ENCODE measurements at regions not wholly inside any gene's neighbourhood (a gene's known extent, or its start where the extent isn't known, plus 50 kb on each side); places are given as distances from the start of the nearest gene placed in this dataset.

- Histone ChIP-seq H3K4me3 (ENCODE audit: low read length) (no peak overlapping the region), H3K9me3 (ENCODE audit: control insufficient read depth, insufficient read depth, low read length) (no peaks in the 10 kb centered on the region), H3K27me3 (ENCODE audit: control insufficient read depth, insufficient read depth, low read length) (no peaks in the 10 kb centered on the region), H3K4me1 (ENCODE audit: control insufficient read depth, insufficient read depth, low read length) (no peaks in the 10 kb centered on the region), H3K36me3 (ENCODE audit: control insufficient read depth, insufficient read depth, low read length) (no peaks in the 10 kb centered on the region), H3K27ac (ENCODE audit: low read length) (no peak overlapping the region)
- Mint-ChIP-seq H3K4me3 (no peak overlapping the region), H3K4me1 (no peaks in the 10 kb centered on the region), H3K36me3 (no peaks in the 10 kb centered on the region), H3K9me3 (peaks cover 0 to 2% of the 10 kb centered on the region in 2 donors), H3K27me3 (ENCODE audit: low read depth in 2 of 2) (peaks cover 0 to 5% of the 10 kb centered on the region in 2 donors), H3K27ac (no peak overlapping the region)
- TF ChIP-seq CTCF (IDR thresholded peaks at IDR 0.05): no peak
- ATAC-seq (no peak), DNase-seq (no peak)
- intact Hi-C loops (cut with micrococcal nuclease): no loop called here
- WGBS (ENCODE audit: insufficient coverage): 77% methylated on average over 2 of the region's 3 CpGs
These were observed 112.1 kb upstream of the POU3F3 start for GRCh38 chr2:104741860-104742259.

GRCh38 chr2:104744537-104744936, 109.4 kb upstream of the POU3F3 start:
- Mint-ChIP-seq H3K4me1 (no peaks in the 10 kb centered on the region), H3K36me3 (no peaks in the 10 kb centered on the region), H3K4me3 (no peak overlapping the region), H3K27ac (no peak overlapping the region), H3K9me3 (no peaks in the 10 kb centered on the region), H3K27me3 (ENCODE audit: low read depth in 2 of 2) (peaks cover 0 to 5% of the 10 kb centered on the region in 2 donors)
- DNase-seq: no peak
- H3K27me3 ChIP-seq (ENCODE audit: control insufficient read depth, insufficient read depth, low read length): no peaks in the 10 kb centered on the region
- 95% methylated on average over 6 of the region's 6 CpGs for WGBS (ENCODE audit: insufficient coverage)
- intact Hi-C loops (cut with micrococcal nuclease): no loop called here
- no peaks in the 10 kb centered on the region for H3K4me1 ChIP-seq (ENCODE audit: control insufficient read depth, insufficient read depth, low read length)
- no peak overlapping the region for H3K27ac ChIP-seq (ENCODE audit: low read length)
- no peaks in the 10 kb centered on the region for H3K36me3 ChIP-seq (ENCODE audit: control insufficient read depth, insufficient read depth, low read length)
- H3K9me3 ChIP-seq (ENCODE audit: control insufficient read depth, insufficient read depth, low read length): no peaks in the 10 kb centered on the region
- ATAC-seq: no peak
- H3K4me3 ChIP-seq (ENCODE audit: low read length): no peak overlapping the region
- no peak for TF ChIP-seq CTCF (IDR thresholded peaks at IDR 0.05)

GRCh38 chr2:104745846-104746245, 108.1 kb upstream of the POU3F3 start:
- no peak for ATAC-seq
- H3K4me3 ChIP-seq (ENCODE audit: low read length): no peak overlapping the region
- H3K9me3 ChIP-seq (ENCODE audit: control insufficient read depth, insufficient read depth, low read length): no peaks in the 10 kb centered on the region
- no peak for DNase-seq
- Mint-ChIP-seq H3K27me3 (ENCODE audit: low read depth in 2 of 2) (peaks cover 0 to 4% of the 10 kb centered on the region in 2 donors), H3K4me3 (no peak overlapping the region), H3K36me3 (no peaks in the 10 kb centered on the region), H3K4me1 (no peaks in the 10 kb centered on the region), H3K9me3 (no peaks in the 10 kb centered on the region), H3K27ac (no peak overlapping the region)
- no peaks in the 10 kb centered on the region for H3K4me1 ChIP-seq (ENCODE audit: control insufficient read depth, insufficient read depth, low read length)
- H3K27ac ChIP-seq (ENCODE audit: low read length): no peak overlapping the region
- no peaks in the 10 kb centered on the region for H3K36me3 ChIP-seq (ENCODE audit: control insufficient read depth, insufficient read depth, low read length)
- 91% methylated on average over 13 of the region's 13 CpGs for WGBS (ENCODE audit: insufficient coverage)
- TF ChIP-seq CTCF (IDR thresholded peaks at IDR 0.05): no peak
- intact Hi-C loops (cut with micrococcal nuclease): no loop called here
- no peaks in the 10 kb centered on the region for H3K27me3 ChIP-seq (ENCODE audit: control insufficient read depth, insufficient read depth, low read length)

GRCh38 chr2:104746299-104746698, 107.6 kb upstream of the POU3F3 start:
- H3K4me3 ChIP-seq (ENCODE audit: low read length): no peak overlapping the region
- no peak for ATAC-seq
- intact Hi-C loops (cut with micrococcal nuclease): no loop called here
- 92% methylated on average over 7 of the region's 8 CpGs for WGBS (ENCODE audit: insufficient coverage)
- Mint-ChIP-seq H3K27ac (no peak overlapping the region), H3K36me3 (no peaks in the 10 kb centered on the region), H3K4me1 (no peaks in the 10 kb centered on the region), H3K4me3 (no peak overlapping the region), H3K9me3 (no peaks in the 10 kb centered on the region), H3K27me3 (ENCODE audit: low read depth in 2 of 2) (no peaks in the 10 kb centered on the region)
- no peaks in the 10 kb centered on the region for H3K4me1 ChIP-seq (ENCODE audit: control insufficient read depth, insufficient read depth, low read length)
- no peaks in the 10 kb centered on the region for H3K9me3 ChIP-seq (ENCODE audit: control insufficient read depth, insufficient read depth, low read length)
- no peak for DNase-seq
- no peak overlapping the region for H3K27ac ChIP-seq (ENCODE audit: low read length)
- H3K27me3 ChIP-seq (ENCODE audit: control insufficient read depth, insufficient read depth, low read length): no peaks in the 10 kb centered on the region
- no peaks in the 10 kb centered on the region for H3K36me3 ChIP-seq (ENCODE audit: control insufficient read depth, insufficient read depth, low read length)
- no peak for TF ChIP-seq CTCF (IDR thresholded peaks at IDR 0.05)

Data from natural killer cell (primary cell).